BJ (cell line): ENCODE measurements at regions not wholly inside any gene's neighbourhood (a gene's known extent, or its start where the extent isn't known, plus 50 kb on each side); places are given as distances from the start of the nearest gene placed in this dataset.
"Not testable (repeated sequence)": the region's sequence is repeated elsewhere in the genome, so short reads cannot be mapped to it uniquely, and the experiment has no call there.

ENCODE experiments used
- CTCF ChIA-PET: fragments of 350-600 bp; formaldehyde crosslinking; extraction: SDS; loops from one replicate; lab custom pipeline; 2021; ENCODE audit warnings: antibody characterized with exemption, inconsistent platforms; lab: Yijun Ruan, JAX
- POLR2A ChIA-PET: fragments of 300-600 bp; sonication (Branson Sonifier 250); formaldehyde crosslinking; extraction: SDS; loops from one replicate; lab custom pipeline; 2021; ENCODE audit warnings: antibody characterized with exemption; lab: Charles Lee
- DNase-seq: peaks from one replicate; pipeline ENCODE4 v3.0.0-alpha.2; 2011; ENCODE audit warnings: low read depth
- H3K27me3 ChIP-seq: 2 replicates; pipeline ENCODE4 v1.6.0; 2011; ENCODE audit warnings: low read length; ENCODE audit not compliant: control insufficient read depth, insufficient read depth
- H3K36me3 ChIP-seq: 2 replicates; pipeline ENCODE4 v1.5.1; 2011; ENCODE audit warnings: low read length; ENCODE audit not compliant: control insufficient read depth, insufficient read depth
- H3K4me3 ChIP-seq: 2 replicates; pipeline ENCODE4 v1.5.1; 2011; ENCODE audit warnings: low read depth, mild to moderate bottlenecking, control low read depth, low read length
- CTCF ChIP-seq: IDR thresholded peaks from 2 replicates; pipeline ENCODE4 v1.5.1; 2011; ENCODE audit warnings: low read depth, mild to moderate bottlenecking, control low read depth, inconsistent platforms, low read length, moderate library complexity; ENCODE audit not compliant: insufficient read depth

GRCh38 chr13:59320021-59320420, 843.7 kb downstream of the DIAPH3 start:
- Histone ChIP-seq H3K27me3 (no peaks in the 10 kb centered on the region), H3K36me3 (no peaks in the 10 kb centered on the region), H3K4me3 (no peak overlapping the region)
- TF ChIP-seq CTCF: no peak
- CTCF ChIA-PET: no interaction called here
- POLR2A ChIA-PET: no interaction called here
- no peak for DNase-seq

DNA sequence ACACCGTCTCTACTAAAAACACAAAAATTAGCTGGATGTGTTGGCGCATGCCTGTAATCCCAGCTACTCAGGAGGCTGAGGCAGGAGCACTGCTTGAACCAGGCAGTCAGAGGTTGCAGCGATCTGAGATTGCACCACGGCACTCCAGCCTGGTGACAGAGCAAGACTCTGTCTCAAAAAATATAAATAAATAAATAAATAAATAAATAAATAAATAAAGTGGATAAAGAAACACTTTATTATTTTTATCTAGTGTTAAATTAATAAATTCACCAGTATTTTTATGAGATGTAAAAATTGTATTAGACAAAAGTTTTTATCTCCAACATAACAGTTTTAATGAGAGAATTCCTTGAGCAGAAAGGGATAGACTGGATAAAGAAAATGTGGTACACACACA, 839.3 kb downstream of the DIAPH3 start:
- H3K4me3 ChIP-seq, H3K36me3 ChIP-seq, POLR2A ChIA-PET, CTCF ChIA-PET, H3K27me3 ChIP-seq, DNase-seq: not testable (repeated sequence)

DNA sequence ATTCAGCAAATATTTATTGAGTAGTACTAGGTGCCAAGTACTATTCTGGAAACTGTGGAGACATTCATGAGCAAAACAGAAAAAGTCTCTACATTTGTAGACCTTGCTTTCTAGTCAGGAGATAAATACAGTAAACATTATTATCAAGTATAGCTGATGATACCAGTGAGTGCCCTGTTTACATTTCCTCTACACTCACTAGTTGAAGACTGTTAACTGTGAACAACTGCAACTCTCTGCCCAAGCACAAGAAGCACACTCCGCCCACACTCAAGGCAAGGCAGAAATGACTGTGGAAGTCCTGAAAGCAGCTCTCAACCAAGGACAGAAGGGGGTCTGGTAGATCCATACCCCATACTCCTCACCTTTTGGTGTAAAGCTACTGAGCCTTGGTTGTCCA, 837.0 kb downstream of the DIAPH3 start:
- Histone ChIP-seq H3K4me3 (no peak overlapping the region), H3K27me3 (no peaks in the 10 kb centered on the region; the same call in 1 of the 2 replicates), H3K36me3 (no peaks in the 10 kb centered on the region)
- no peak for DNase-seq
- ChIA-PET CTCF (no interaction called here), POLR2A (no interaction called here)
- no peak for TF ChIP-seq CTCF

- TF ChIP-seq CTCF: no peak
- CTCF ChIA-PET: no interaction called here
- no peak for DNase-seq
- Histone ChIP-seq H3K36me3 (no peaks in the 10 kb centered on the region), H3K4me3 (no peak overlapping the region), H3K27me3 (no peaks in the 10 kb centered on the region; the same call in none of the 2 replicates)
- POLR2A ChIA-PET: no interaction called here
Measured at GRCh38 chr13:59330764-59331163, 833.0 kb downstream of the DIAPH3 start.

- Histone ChIP-seq H3K36me3 (no peaks in the 10 kb centered on the region), H3K4me3 (no peak overlapping the region), H3K27me3 (no peaks in the 10 kb centered on the region; the same call in 1 of the 2 replicates)
- TF ChIP-seq CTCF: no peak
- no peak for DNase-seq
- CTCF ChIA-PET: interaction anchor here (2.3 kb wide), 1 partner anchor 14 kb away, joined by 8 read pairs; no protein-coding TSS in a partner anchor
- POLR2A ChIA-PET: no interaction called here
Measured at GRCh38 chr13:59332966-59333365, 830.8 kb downstream of the DIAPH3 start.

DNA sequence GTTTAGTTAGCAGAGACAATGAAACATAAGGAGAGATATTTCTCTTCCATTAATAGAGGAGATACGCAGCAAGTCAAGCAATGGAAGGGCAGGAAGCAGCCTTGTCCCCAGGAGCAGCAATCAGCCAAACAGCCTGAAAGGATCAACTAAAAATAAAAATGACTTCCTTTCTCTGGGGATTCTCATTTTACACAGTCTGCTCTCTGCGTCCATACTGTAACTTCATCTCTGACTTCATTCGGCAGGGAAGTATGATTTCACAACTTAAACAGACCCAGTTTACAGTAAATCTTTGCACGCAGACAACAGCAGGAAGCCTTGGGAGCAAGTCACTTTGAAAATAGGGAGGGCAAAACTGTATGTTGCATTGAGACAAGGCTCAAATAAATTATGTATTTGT, 826.7 kb downstream of the DIAPH3 start:
- DNase-seq: no peak

More for the DNA sequence above, 826.7 kb downstream of the DIAPH3 start:
- H3K36me3 ChIP-seq: no peaks in the 10 kb centered on the region
- POLR2A ChIA-PET: no interaction called here
- no peak for TF ChIP-seq CTCF
- CTCF ChIA-PET: no interaction called here
- no peaks in the 10 kb centered on the region; the same call in 1 of the 2 replicates for H3K27me3 ChIP-seq
- H3K4me3 ChIP-seq: no peak overlapping the region
